ENCODE measurements at regions not wholly inside any gene's neighbourhood (a gene's known extent, or its start where the extent isn't known, plus 50 kb on each side); places are given as distances from the start of the nearest gene placed in this dataset.
"Not testable (repeated sequence)": the region's sequence is repeated elsewhere in the genome, so short reads cannot be mapped to it uniquely, and the experiment has no call there.

GRCh38 chr1:34371179-34371578 lies 194.5 kb downstream of the C1orf94 start:
- DNase-seq: not testable (repeated sequence)

- DNase-seq: no peak
Measured at GRCh38 chr1:34371829-34372532, 195.3 kb downstream of the C1orf94 start.

- DNase-seq: no peak
Measured at GRCh38 chr1:34372891-34373290, 196.2 kb downstream of the C1orf94 start.

- no peak for DNase-seq
Measured at GRCh38 chr1:34373912-34374311, 197.2 kb downstream of the C1orf94 start.

GRCh38 chr1:34376531-34376930 lies 199.8 kb downstream of the C1orf94 start:
- DNase-seq: no peak

GRCh38 chr1:34378968-34379856 lies 202.5 kb downstream of the C1orf94 start:
- DNase-seq: peak; percentile 70

GRCh38 chr1:34379911-34380310 lies 203.2 kb downstream of the C1orf94 start:
- DNase-seq: no peak

- no peak for DNase-seq
Measured at GRCh38 chr1:34380526-34381124, 203.9 kb downstream of the C1orf94 start.

- no peak for DNase-seq
Measured at GRCh38 chr1:34389974-34390373, 213.3 kb downstream of the C1orf94 start.

GRCh38 chr1:34396042-34396441 lies 219.3 kb downstream of the C1orf94 start:
- DNase-seq: peak; percentile 22

- no peak for DNase-seq
Measured at GRCh38 chr1:34398241-34398915, 221.7 kb downstream of the C1orf94 start.

- DNase-seq: no peak
Measured at GRCh38 chr1:34398916-34399275, 222.2 kb downstream of the C1orf94 start.

- no peak for DNase-seq
Measured at GRCh38 chr1:34400675-34401074, 224.0 kb downstream of the C1orf94 start.

- no peak for DNase-seq
Measured at GRCh38 chr1:34403156-34403555, 226.4 kb downstream of the C1orf94 start.

GRCh38 chr1:34404804-34405203 lies 228.1 kb downstream of the C1orf94 start:
- DNase-seq: no peak

GRCh38 chr1:34405266-34405959 lies 228.7 kb downstream of the C1orf94 start:
- DNase-seq: no peak

GRCh38 chr1:34406377-34406776 lies 229.7 kb downstream of the C1orf94 start:
- DNase-seq: no peak

GRCh38 chr1:34406833-34407539 lies 230.3 kb downstream of the C1orf94 start:
- peak; percentile 35 for DNase-seq

GRCh38 chr1:34408011-34408410 lies 231.3 kb downstream of the C1orf94 start:
- DNase-seq: peak; percentile 22

- no peak for DNase-seq
Measured at GRCh38 chr1:34409689-34410229, 233.1 kb downstream of the C1orf94 start.

GRCh38 chr1:34412598-34413370 lies 236.1 kb downstream of the C1orf94 start:
- DNase-seq: peak; percentile 20

Measured in islet precursor cell (in vitro differentiated cells).